ENCODE measurements at regions not wholly inside any gene's neighbourhood (a gene's known extent, or its start where the extent isn't known, plus 50 kb on each side); places are given as distances from the start of the nearest gene placed in this dataset.

DNA sequence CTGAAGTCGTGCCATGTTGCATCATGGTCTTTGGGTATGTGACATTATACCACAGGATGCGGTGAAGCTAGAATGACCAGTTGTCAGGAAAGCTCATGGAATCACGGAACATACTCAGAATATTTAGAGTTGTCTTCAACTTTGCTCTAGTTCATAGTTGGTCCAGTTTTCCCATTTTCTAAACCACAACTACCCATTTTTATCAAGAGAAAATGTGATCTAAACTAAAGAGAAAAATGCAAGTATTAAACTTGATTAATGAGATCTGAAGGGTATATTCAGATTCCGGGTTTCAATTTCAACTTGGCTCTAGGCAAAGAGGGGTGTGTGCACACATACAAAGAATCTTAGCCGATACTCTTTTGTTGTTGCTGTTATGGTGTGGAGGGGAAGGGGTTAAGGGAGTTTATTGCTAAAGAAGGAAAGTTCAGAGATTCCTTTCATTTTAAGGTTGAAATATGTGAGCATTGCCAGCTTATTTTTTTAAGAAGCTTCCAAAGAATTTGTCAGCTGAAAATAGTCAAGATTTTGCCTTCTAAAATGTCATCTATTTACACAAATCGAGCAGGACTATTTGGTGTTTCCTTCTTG is 516.6 kb upstream of the ZEB2 start:
- no peak for DNase-seq (ENCODE audit: low read depth, low spot score)

DNA sequence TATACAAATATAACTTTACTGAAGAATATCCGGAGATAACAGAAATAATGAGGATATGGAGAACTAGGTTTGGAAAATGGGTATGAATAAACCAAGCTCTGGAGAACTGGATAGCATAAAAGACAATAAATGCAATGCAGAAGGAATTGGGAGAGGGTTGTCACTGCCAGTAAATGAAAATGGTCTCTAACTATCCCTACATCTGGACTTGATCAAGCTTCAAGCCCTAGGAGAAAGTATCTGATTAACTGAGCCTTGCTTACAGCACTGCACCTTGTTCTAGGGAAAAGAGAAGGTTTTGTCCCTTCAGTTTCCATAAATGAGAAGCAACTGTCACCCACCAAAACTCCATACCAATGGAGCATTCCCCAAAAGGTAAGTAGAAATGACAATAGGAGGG is 514.6 kb upstream of the ZEB2 start:
- no peak for DNase-seq (ENCODE audit: low read depth, low spot score)

DNA sequence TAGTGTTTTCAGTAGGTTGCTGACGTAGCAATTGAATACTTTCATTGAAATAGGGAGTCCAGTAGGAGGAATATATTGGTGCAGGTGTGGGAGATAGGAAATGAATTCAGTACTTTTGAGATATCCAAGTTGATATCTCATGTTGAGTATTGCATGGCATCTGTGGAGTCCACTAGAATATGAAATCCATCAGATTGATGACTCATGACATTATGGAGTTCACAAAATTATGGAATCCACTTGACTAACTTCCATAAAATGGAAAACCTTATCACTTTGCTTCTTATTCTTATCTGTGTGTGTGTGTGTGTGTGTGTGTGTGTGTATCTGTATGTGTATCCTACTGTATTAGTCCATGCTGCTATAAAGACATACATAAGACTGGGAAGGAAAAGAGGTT is 513.5 kb upstream of the ZEB2 start:
- DNase-seq (ENCODE audit: low read depth, low spot score), result no peak

DNA sequence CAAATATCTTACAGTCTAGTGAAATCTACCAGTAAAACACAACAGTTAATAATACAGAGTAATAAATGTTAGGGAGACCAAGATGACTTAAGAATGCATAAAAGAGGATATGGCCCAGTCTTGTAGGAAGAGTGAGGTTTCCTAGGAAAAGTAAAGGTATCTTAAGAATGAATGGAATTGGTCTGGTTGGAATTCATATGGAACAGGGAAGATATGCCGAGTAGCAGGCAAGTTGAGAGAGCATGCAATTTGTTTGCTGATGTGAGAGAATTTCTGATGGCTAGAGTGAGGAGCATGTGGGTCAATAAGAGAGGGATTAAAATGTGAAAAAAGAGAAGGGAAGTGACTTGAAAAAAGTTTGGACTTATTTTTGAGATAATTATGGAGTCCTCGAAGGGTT is 512.9 kb upstream of the ZEB2 start:
- DNase-seq (ENCODE audit: low read depth, low spot score), result no peak

DNA sequence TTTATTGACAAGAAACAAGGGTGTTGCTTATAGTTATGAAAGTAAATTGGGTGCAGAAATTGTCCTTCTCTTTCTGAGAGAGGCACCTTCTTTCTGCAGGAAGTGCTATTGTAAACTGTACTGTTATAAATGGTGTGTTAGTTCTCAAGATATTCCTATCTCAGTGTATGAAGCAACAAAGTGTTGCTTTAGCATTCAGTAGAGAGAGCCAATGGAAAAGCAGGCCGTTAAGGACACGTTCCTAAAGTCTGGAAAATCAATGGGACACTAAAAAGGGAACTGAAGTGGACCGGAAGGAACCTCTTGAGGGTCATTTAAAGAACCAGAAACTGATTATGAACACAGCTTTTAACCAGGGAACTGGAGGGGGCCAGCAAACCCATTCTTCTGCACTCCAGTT is 510.0 kb upstream of the ZEB2 start:
- DNase-seq (ENCODE audit: low read depth, low spot score), result no peak

- DNase-seq (ENCODE audit: low read depth, low spot score), result no peak
Measured at GRCh38 chr2:145029081-145029480, 509.2 kb upstream of the ZEB2 start.

- no peak for DNase-seq (ENCODE audit: low read depth, low spot score)
Measured at GRCh38 chr2:145028101-145028920, 508.4 kb upstream of the ZEB2 start.

- DNase-seq (ENCODE audit: low read depth, low spot score), result no peak
Measured at GRCh38 chr2:145026456-145027455, 506.8 kb upstream of the ZEB2 start.

DNA sequence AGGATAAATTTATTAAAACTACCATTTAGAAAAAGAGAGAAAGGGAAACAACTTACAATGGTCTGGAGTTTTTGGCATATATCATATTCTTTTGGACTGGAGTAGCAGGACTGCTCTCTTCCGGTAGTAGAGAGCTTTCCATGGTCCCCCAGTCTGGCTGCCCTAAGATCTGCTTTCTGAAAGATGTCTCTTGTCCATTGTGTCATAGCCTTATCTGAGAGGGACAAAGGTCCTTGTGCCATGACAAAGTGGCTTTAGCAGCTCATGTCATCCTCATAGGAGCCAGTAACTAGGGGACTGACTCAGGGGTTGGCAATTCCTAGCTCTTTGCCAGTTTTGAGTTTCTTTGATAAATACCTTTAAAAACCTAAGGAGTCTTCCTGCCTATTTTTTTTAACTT is 505.5 kb upstream of the ZEB2 start:
- no peak for DNase-seq (ENCODE audit: low read depth, low spot score)

DNA sequence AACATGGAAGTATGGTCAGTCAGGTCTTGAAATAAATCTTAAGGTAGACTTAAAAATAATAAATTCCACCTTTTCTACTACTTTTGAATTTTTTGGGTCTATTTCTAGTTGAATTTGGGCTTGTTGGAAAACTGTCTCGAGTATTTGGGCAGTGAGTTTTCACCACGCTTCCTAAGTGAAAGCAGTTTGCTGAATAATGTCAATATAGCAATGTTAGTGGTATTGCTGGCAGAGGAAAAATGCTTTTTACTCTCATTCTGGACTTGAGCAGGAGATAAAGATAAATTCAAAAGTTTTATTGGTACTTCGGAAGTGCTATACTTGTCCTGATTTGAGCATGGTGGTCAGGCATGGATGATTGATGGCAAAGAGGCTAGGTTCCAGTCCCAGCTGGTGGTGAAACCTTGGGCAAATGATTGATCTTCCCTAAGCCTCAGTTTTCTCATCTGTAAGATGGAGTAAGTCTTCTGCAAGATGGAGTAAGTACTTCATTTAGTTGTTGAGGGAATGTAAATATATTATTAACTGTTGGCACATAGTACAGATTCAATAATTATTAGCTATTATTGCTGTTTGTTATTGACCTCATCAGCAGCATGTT is 503.5 kb upstream of the ZEB2 start:
- DNase-seq (ENCODE audit: low read depth, low spot score), result no peak

GRCh38 chr2:145022666-145023333 is 502.9 kb upstream of the ZEB2 start:
- DNase-seq (ENCODE audit: low read depth, low spot score), result no peak

DNA sequence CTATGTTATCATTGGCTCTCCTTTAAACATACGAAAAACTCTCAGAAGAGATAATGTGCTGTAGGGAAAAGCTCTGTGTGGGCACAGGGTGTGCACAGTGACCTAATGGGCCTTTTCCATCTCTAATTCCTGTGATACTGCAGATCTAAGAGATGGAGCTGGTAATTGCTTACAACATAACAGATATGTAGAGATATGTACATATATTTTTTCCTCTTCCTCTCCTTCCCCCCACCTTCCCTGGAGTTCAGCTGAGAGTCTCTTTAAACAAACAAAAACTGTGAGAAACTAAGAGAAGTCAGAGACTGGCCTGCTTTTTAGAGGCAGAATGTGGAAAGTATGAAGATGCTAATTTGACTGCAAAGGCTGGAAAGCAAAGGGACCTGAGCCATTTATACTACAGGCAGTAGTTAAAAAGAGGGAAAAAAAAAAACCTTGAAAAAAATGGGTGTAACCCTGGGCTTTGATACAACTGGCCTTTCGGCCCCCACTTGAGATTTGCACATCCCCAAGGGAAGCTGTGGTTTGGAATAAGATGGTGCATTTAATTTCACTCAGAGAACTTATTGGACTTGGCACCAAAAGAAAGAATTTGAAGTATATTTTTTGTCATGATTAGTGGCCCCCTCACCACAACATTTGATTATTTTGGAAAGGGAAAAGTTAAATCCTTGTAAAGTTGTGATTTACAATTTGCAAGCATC is 502.2 kb upstream of the ZEB2 start:
- DNase-seq (ENCODE audit: low read depth, low spot score), result no peak

GRCh38 chr2:145020694-145021093 is 500.8 kb upstream of the ZEB2 start:
- no peak for DNase-seq (ENCODE audit: low read depth, low spot score)

- no peak for DNase-seq (ENCODE audit: low read depth, low spot score)
Measured at GRCh38 chr2:145020139-145020538, 500.2 kb upstream of the ZEB2 start.

- DNase-seq (ENCODE audit: low read depth, low spot score), result no peak
Measured at GRCh38 chr2:145018502-145018901, 498.6 kb upstream of the ZEB2 start.

DNA sequence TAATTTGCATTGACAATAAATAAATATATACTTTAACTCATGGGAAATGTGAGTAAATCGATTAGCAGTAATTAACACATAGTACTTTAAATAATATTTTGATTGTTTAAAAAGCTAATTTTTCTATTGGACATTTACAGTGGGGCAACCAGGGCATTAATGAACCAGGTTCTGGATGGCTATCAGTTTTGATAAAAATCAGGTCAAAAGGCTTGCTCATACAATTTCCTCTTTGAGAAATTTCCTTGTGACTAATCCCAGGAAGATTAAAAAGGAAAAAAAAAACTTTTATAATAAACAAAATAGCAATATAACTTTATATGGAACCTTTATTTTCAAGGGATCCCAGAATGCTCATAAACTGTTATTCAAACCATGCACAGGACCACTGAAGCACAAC is 497.2 kb upstream of the ZEB2 start:
- DNase-seq (ENCODE audit: low read depth, low spot score), result no peak

DNA sequence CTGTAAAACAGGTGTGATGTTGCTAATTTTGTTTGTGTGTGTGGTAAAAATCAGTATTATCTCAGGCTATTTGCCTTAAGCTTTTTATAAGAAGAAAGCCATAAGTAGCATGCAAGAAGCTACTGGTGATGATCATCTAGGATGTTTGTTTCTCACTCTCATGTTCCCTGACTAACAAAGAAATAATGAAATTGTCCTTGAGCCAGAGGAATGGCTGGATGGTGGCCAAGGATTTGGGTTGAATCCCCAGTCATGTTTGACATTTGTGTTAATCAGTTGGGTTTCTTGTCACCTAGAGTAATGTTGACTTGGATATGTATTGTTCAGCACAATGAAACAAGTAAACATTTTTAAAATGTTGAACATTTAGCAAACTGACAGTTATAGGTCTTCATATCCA is 496.8 kb upstream of the ZEB2 start:
- DNase-seq (ENCODE audit: low read depth, low spot score), result no peak

DNA sequence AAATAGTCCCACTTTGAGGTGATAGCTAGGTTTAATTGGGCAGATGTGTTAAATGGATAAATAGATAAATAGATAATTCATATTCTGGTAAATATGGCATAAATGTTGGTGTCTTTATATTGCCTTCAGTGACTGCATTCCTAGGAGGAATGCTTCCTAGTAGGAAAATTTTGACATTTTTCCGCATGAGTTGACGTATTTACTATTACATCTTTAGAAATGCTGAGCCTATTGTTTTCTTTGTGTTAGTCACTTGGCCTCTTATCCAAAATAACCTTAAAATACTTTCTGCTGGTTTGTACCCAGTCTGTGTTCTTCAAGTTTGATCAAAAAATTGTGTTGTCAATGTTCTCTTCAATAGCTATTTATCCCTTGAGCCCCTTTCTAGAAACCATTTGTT is 495.6 kb upstream of the ZEB2 start:
- no peak for DNase-seq (ENCODE audit: low read depth, low spot score)

DNA sequence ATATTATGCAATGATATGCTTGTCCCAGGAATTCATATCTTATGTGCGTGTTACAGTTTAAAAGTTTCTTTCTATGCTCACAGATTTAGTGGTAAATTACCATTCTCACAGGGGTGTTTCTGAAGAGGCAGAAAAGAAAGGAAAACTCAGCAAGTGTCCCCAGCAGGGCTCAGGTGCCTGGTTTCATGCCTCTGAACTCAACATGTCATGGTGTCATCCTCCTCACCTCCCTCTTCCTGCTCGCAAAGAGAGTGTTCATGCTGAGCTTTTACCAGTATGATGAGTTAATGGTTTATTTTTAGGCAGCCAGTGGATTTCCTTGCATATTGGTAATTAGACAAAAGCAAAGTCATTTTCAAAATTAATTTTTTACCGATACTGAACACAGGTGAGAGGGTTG is 492.9 kb upstream of the ZEB2 start:
- no peak for DNase-seq (ENCODE audit: low read depth, low spot score)

- DNase-seq (ENCODE audit: low read depth, low spot score), result no peak
Measured at GRCh38 chr2:145012214-145012670, 492.3 kb upstream of the ZEB2 start.

DNA sequence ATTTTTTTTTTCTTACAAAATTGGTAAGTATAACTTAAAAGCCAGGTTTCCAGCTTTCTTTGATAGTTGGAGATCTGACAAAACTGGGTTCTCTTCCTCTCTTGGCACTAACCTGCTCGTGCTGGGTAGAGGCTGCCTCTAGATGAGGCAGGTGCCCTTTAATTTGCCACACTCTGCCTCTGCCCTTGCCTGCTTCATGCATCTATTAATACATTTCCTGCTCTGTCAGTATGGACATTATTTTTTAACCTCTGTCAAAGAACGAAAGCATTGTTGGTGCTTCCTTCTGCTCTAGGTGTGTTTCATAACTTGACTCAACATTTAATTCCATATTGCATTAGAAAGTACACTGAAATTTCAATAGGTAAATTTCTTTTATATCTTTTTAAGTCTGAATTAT is 490.7 kb upstream of the ZEB2 start:
- DNase-seq (ENCODE audit: low read depth, low spot score), result no peak
